WI38 (cell line): ENCODE measurements at regions not wholly inside any gene's neighbourhood (a gene's known extent, or its start where the extent isn't known, plus 50 kb on each side); places are given as distances from the start of the nearest gene placed in this dataset.
"Not testable (repeated sequence)": the region's sequence is repeated elsewhere in the genome, so short reads cannot be mapped to it uniquely, and the experiment has no call there.

Source experiments
- H3K4me3 ChIP-seq: 2 replicates; pipeline ENCODE4 v1.5.1; 2011; ENCODE audit warnings: low read depth, mild to moderate bottlenecking, control low read depth, low read length
- TF ChIP-seq, protein P1 (sequence below): IDR thresholded peaks from 2 replicates; pipeline ENCODE4 v1.5.1; 2012; ENCODE audit warnings: low read depth, mild to moderate bottlenecking, control low read depth, low read length

GRCh38 chr18:67455890-67456501, 60.5 kb downstream of the DSEL start:
- H3K4me3 ChIP-seq: no peak overlapping the region
- TF ChIP-seq, protein P1, sequence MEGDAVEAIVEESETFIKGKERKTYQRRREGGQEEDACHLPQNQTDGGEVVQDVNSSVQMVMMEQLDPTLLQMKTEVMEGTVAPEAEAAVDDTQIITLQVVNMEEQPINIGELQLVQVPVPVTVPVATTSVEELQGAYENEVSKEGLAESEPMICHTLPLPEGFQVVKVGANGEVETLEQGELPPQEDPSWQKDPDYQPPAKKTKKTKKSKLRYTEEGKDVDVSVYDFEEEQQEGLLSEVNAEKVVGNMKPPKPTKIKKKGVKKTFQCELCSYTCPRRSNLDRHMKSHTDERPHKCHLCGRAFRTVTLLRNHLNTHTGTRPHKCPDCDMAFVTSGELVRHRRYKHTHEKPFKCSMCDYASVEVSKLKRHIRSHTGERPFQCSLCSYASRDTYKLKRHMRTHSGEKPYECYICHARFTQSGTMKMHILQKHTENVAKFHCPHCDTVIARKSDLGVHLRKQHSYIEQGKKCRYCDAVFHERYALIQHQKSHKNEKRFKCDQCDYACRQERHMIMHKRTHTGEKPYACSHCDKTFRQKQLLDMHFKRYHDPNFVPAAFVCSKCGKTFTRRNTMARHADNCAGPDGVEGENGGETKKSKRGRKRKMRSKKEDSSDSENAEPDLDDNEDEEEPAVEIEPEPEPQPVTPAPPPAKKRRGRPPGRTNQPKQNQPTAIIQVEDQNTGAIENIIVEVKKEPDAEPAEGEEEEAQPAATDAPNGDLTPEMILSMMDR: no peak

- no peak overlapping the region for H3K4me3 ChIP-seq
- TF ChIP-seq, protein P1: no peak
Observed at GRCh38 chr18:67453901-67454300, 62.6 kb downstream of the DSEL start.

- H3K4me3 ChIP-seq: no peak overlapping the region
- TF ChIP-seq, protein P1: no peak
Observed at GRCh38 chr18:67451960-67452359, 64.6 kb downstream of the DSEL start.

GRCh38 chr18:67451101-67451500, 65.4 kb downstream of the DSEL start:
- not testable (repeated sequence) for H3K4me3 ChIP-seq

DNA sequence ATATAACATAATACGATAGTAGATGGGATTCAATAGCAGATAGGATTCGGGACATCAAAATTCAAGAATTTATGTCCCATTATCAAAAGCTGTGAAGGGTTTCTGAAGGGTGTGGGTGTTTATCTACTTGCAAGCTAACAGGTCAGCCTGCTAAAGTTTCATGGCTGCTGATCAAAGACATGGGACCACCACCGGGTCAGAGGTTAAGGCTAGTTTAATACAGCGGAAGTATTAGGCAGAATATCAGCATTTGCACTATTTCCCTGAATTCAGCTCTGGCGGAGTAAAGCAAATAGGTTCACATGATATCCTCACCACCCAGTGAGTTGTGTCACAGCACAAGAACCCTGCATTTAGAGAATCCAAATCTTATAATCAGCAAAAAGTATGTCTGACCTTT, 82.5 kb downstream of the DSEL start:
- TF ChIP-seq, protein P1: no peak
- no peak overlapping the region for H3K4me3 ChIP-seq

DNA sequence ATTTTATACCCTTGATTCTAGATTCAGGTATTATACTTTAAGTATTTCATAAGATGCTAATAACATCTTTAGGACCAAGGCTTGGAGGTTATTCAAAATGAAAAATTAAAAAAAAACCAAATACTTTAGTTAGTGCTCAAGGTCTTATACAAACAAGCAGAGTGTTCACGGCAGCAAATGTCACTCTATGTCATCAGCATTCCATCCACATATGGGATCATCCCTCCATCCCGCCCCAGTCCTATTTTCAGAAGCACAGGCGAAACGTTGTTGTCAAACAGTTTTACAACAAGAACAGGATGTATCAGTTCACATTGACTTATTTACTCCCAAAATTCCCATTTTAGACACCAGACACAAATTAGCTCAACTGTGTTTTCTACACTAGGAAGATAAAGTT, 83.7 kb downstream of the DSEL start:
- no peak overlapping the region for H3K4me3 ChIP-seq
- TF ChIP-seq, protein P1: no peak

DNA sequence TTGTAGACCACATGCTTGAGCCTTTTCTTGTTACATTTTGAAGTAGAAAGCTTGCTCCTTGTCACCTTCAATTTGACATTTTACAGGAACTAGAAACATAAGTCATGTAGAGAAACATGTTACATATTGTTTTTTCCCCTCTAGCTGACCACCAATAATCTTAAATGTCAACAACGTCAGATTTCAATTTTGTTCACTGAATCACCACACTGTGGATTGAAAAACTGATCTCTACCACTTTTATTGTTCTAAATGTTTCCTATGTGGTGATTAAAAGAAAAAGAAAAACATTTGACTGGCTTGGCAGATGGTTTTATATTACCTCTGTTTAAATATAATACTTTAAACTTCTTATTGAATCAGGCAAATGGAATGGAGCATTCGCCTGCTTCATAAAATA, 87.7 kb downstream of the DSEL start:
- H3K4me3 ChIP-seq: no peak overlapping the region
- TF ChIP-seq, protein P1: no peak

- TF ChIP-seq, protein P1: no peak
- no peak overlapping the region for H3K4me3 ChIP-seq
Observed at GRCh38 chr18:67428158-67428557, 88.4 kb downstream of the DSEL start.
